SK-N-MC (cell line): ENCODE measurements at regions not wholly inside any gene's neighbourhood (a gene's known extent, or its start where the extent isn't known, plus 50 kb on each side); places are given as distances from the start of the nearest gene placed in this dataset.

Experiments used
- EZH2 ChIP-seq: fragments of 200-600 bp; sonication (generic); IDR thresholded peaks from one replicate; pipeline ENCODE4 v1.6.1; 2017; ENCODE audit warnings: antibody characterized with exemption
- POLR2AphosphoS5 ChIP-seq: IDR thresholded peaks from 2 replicates; pipeline ENCODE4 v1.6.1; 2012; ENCODE audit warnings: mild to moderate bottlenecking, low read depth, low read length, borderline replicate concordance

GRCh38 chr2:128557831-128558241, 239.2 kb upstream of the HS6ST1 start:
- TF ChIP-seq EZH2 (no peak), POLR2AphosphoS5 (no peak)
